Endothelial cell (in vitro differentiated cells): ENCODE measurements at regions not wholly inside any gene's neighbourhood (a gene's known extent, or its start where the extent isn't known, plus 50 kb on each side); places are given as distances from the start of the nearest gene placed in this dataset.
"Not testable (repeated sequence)": the region's sequence is repeated elsewhere in the genome, so short reads cannot be mapped to it uniquely, and the experiment has no call there.

ENCODE experiments used
- DNase-seq: peaks from one replicate; pipeline ENCODE4 v3.0.0; 2021; ENCODE audit warnings: low spot score
- H3K27ac Mint-ChIP-seq: one replicate; pipeline ENCODE4 v1.8.0; 2021; ENCODE audit warnings: mixed read lengths, inconsistent platforms; ENCODE audit not compliant: unreplicated experiment
- H3K27me3 Mint-ChIP-seq: one replicate; pipeline ENCODE4 v1.8.0; 2021; ENCODE audit warnings: mild to moderate bottlenecking, moderate library complexity, mixed read lengths, inconsistent platforms; ENCODE audit not compliant: unreplicated experiment
- H3K36me3 Mint-ChIP-seq: one replicate; pipeline ENCODE4 v1.8.0; 2021; ENCODE audit warnings: mild to moderate bottlenecking, low read depth, mixed read lengths, inconsistent platforms; ENCODE audit not compliant: unreplicated experiment
- H3K4me1 Mint-ChIP-seq: one replicate; pipeline ENCODE4 v1.8.0; 2021; ENCODE audit warnings: mild to moderate bottlenecking, mixed read lengths, inconsistent platforms; ENCODE audit not compliant: unreplicated experiment
- H3K4me3 Mint-ChIP-seq: one replicate; pipeline ENCODE4 v1.8.0; 2021; ENCODE audit warnings: mild to moderate bottlenecking, mixed read lengths, inconsistent platforms; ENCODE audit not compliant: unreplicated experiment
- H3K9me3 Mint-ChIP-seq: one replicate; pipeline ENCODE4 v1.8.0; 2021; ENCODE audit warnings: mixed read lengths, inconsistent platforms; ENCODE audit not compliant: unreplicated experiment
- CTCF ChIP-seq: fragments of 200-600 bp; sonication (generic); IDR thresholded peaks from one replicate; pipeline ENCODE4 v1.5.0; 2021; ENCODE audit warnings: antibody characterized with exemption; ENCODE audit not compliant: unreplicated experiment

DNA sequence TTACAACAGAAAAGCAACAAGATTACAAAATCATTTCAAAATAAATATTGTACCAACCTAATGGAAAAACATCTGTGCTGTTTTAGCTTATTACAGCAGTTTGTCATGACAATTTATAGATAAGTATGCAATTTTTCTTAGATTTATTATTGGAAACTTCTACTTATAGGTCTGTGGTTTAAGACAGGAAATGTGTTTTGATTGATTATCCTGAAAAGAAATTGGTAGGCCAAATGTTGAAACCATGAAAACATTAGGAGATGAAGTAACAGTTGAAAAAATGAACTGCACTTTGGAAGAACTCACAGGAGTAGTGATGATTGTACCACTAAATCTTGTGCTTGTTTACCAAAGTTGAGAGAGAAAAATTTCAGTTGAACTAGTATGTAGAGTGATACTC lies 162.2 kb upstream of the GIMD1 start:
- Mint-ChIP-seq H3K9me3 (no peaks in the 10 kb centered on the region), H3K36me3 (no peaks in the 10 kb centered on the region), H3K27ac (no peak overlapping the region), H3K4me1 (no peaks in the 10 kb centered on the region), H3K4me3 (no peak overlapping the region), H3K27me3 (no peaks in the 10 kb centered on the region)
- DNase-seq = no peak
- TF ChIP-seq CTCF = no peak

GRCh38 chr4:106530024-106530361 lies 161.4 kb upstream of the GIMD1 start:
- no peaks in the 10 kb centered on the region for H3K27me3 Mint-ChIP-seq
- H3K4me1 Mint-ChIP-seq = no peaks in the 10 kb centered on the region
- no peak for TF ChIP-seq CTCF
- H3K4me3 Mint-ChIP-seq = no peak overlapping the region
- no peak overlapping the region for H3K27ac Mint-ChIP-seq
- no peak for DNase-seq
- H3K9me3 Mint-ChIP-seq = no peaks in the 10 kb centered on the region
- no peaks in the 10 kb centered on the region for H3K36me3 Mint-ChIP-seq

DNA sequence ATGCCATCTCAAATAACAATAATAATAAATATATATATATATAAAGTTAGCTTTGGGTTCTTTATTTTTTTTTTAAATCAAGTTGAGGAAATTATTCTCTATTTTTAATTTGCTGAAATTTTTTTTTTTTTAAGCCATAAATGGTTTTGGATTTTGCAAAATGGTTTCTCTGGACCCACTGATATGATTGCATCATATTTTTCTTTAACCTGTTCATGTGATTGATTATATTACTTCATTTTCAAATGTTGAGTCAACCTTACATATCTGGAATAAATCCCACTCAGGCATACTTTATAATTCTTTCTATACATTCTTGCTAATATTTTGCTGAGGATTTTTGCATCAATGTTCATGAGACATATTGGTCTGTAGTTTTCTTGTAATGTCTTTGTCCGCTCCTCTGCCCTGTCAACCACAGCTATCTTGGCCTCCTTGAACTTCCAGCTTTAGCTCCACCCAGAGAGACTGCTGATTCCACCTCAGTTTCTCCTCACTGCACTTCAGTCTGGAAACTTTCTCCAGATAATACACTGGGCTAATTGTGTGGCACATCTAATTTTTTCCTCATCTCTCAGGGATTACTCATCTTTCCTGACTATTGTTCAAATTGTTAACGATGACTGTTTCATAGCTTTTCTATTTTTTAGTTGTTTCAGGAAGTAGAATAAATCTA lies 160.9 kb upstream of the GIMD1 start:
- peaks cover 5% of the 10 kb centered on the region for H3K36me3 Mint-ChIP-seq
- no peaks in the 10 kb centered on the region for H3K9me3 Mint-ChIP-seq
- no peak for DNase-seq
- H3K27me3 Mint-ChIP-seq = no peaks in the 10 kb centered on the region
- no peak overlapping the region for H3K4me3 Mint-ChIP-seq
- TF ChIP-seq CTCF = no peak
- no peaks in the 10 kb centered on the region for H3K4me1 Mint-ChIP-seq
- H3K27ac Mint-ChIP-seq = no peak overlapping the region

DNA sequence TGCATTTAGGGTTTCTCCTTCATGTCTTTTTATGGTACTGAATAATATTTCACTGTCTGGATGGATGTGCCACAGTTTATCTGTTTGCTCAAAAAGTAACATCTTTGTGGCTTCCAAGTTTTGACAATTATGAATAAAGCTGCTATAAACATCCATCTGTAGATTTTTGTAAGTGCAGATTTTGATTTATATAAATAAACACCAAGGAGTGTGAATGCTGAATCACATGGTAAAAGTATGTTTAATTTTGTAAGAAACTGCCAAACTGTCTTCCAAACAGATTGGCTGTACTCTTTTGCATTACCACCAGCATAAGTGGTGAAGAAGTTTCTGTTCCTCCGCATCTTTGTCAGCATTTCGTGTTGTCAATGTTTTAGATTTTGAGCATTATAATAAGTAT lies 158.7 kb upstream of the GIMD1 start:
- TF ChIP-seq CTCF = no peak
- Mint-ChIP-seq H3K36me3 (peaks cover 5% of the 10 kb centered on the region), H3K27ac (no peak overlapping the region), H3K9me3 (no peaks in the 10 kb centered on the region), H3K4me1 (no peaks in the 10 kb centered on the region), H3K4me3 (no peak overlapping the region), H3K27me3 (no peaks in the 10 kb centered on the region)
- DNase-seq = no peak

DNA sequence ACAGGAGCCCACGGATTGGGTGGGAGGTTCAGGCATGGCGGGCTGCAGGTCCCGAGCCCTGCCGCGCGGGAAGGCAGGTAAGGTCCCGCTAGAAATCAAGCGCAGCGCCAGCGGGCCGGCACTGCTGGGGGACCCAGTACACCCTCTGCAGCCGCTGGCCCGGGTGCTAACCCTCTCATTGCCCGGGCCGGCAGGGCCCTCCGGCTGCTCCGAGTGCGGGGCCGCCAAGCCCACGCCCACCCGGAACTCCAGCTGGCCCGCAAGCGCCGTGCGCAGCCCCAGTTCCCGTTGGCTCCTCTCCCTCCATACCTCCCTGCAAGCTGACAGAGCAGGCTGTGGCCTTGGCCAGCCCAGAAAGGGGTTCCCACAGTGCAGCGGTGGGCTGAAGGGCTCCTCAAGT lies 156.8 kb upstream of the GIMD1 start:
- not testable (repeated sequence) for H3K27ac Mint-ChIP-seq, H3K4me3 Mint-ChIP-seq, H3K36me3 Mint-ChIP-seq, H3K27me3 Mint-ChIP-seq, H3K9me3 Mint-ChIP-seq, DNase-seq, H3K4me1 Mint-ChIP-seq

DNA sequence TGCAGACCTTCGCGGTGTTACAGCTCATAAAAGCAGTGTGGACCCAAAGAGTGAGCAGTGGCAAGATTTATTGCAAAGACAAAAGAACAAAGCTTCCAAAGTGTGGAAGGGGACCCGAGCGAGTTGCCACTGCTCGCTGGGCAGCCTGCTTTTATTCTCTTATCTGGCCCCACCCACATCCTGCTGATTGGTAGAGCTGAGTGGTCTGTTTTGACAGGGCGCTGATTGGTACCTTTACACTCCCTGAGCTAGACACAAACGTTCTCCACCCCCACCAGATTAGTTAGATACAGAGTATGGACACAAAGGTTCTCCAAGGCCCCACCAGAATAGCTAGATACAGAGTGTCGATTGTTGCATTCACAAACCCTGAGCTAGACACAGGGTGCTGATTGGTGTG lies 156.2 kb upstream of the GIMD1 start:
- not testable (repeated sequence) for DNase-seq, H3K9me3 Mint-ChIP-seq, H3K27ac Mint-ChIP-seq, H3K27me3 Mint-ChIP-seq, H3K36me3 Mint-ChIP-seq, H3K4me1 Mint-ChIP-seq, H3K4me3 Mint-ChIP-seq
